OCI-LY7 (cell line): ENCODE measurements at regions not wholly inside any gene's neighbourhood (a gene's known extent, or its start where the extent isn't known, plus 50 kb on each side); places are given as distances from the start of the nearest gene placed in this dataset.

ENCODE experiments used
- EZH2phosphoT487 ChIP-seq: fragments of 200-600 bp; sonication (generic); IDR thresholded peaks from 2 replicates; pipeline ENCODE4 v1.6.1; 2018; ENCODE audit warnings: low read depth, borderline replicate concordance, mild to moderate bottlenecking, mixed run types, antibody characterized with exemption, low read length, moderate library complexity, mixed read lengths
- TF ChIP-seq, protein P1 (sequence below): fragments of 200-600 bp; sonication (generic); conservative IDR thresholded peaks from 2 replicates; pipeline ENCODE4 v1.5.1; 2014; ENCODE audit warnings: mild to moderate bottlenecking, antibody characterized with exemption, low read length, moderate library complexity, mixed read lengths

DNA sequence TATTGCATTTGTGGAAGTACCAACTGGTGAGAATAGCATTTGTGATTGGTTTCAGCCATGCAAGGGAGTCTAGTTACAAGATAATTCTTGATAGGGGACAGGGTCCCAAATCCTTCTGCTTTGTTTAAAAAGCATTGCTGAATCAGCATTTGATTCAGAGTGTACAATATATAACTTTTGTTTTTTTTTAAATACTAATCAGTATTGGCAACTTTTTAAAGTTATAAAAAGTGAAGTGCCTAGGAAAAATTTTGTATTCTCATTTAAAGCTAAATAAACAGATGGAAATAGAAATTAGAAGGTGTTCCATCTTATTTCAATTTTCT is 75.4 kb upstream of the SLC25A26 start:
- TF ChIP-seq EZH2phosphoT487 = no peak
- TF ChIP-seq, protein P1, sequence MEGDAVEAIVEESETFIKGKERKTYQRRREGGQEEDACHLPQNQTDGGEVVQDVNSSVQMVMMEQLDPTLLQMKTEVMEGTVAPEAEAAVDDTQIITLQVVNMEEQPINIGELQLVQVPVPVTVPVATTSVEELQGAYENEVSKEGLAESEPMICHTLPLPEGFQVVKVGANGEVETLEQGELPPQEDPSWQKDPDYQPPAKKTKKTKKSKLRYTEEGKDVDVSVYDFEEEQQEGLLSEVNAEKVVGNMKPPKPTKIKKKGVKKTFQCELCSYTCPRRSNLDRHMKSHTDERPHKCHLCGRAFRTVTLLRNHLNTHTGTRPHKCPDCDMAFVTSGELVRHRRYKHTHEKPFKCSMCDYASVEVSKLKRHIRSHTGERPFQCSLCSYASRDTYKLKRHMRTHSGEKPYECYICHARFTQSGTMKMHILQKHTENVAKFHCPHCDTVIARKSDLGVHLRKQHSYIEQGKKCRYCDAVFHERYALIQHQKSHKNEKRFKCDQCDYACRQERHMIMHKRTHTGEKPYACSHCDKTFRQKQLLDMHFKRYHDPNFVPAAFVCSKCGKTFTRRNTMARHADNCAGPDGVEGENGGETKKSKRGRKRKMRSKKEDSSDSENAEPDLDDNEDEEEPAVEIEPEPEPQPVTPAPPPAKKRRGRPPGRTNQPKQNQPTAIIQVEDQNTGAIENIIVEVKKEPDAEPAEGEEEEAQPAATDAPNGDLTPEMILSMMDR = no peak
